Keratinocyte (primary cell): ENCODE measurements at regions not wholly inside any gene's neighbourhood (a gene's known extent, or its start where the extent isn't known, plus 50 kb on each side); places are given as distances from the start of the nearest gene placed in this dataset.

ENCODE experiments used
- DNase-seq: peaks from one replicate; pipeline ENCODE4 v3.0.0-alpha.2; 2011; ENCODE audit warnings: low read depth, missing footprints, low spot score
- FAIRE-seq: peaks from 2 replicates; lab custom pipeline; 2011; peaks lifted over from hg19 to GRCh38; lab: Jason Lieb, UNC
- H2AFZ ChIP-seq: 2 replicates; pipeline ENCODE4 v1.6.0; 2012; ENCODE audit warnings: low read length, control low read depth, inconsistent platforms; ENCODE audit not compliant: control insufficient read depth
- H3K27ac ChIP-seq: 2 replicates; pipeline ENCODE4 v1.5.1; 2011; ENCODE audit warnings: low read length; ENCODE audit not compliant: control insufficient read depth, insufficient read depth
- H3K27me3 ChIP-seq: 3 replicates; pipeline ENCODE4 v1.6.0; 2011; ENCODE audit warnings: low read length; ENCODE audit not compliant: control insufficient read depth, insufficient read depth; ENCODE audit errors: extremely low read depth
- H3K36me3 ChIP-seq, 2 experiments: 2 replicates in 1 of 2; 3 replicates in 1 of 2; pipeline ENCODE4 v1.5.1; 2011; ENCODE audit warnings: low read length in 2 of 2, mild to moderate bottlenecking in 1 of 2; ENCODE audit not compliant: control insufficient read depth in 2 of 2, insufficient read depth in 2 of 2; ENCODE audit errors: extremely low read depth in 1 of 2
- H3K4me1 ChIP-seq: 3 replicates; pipeline ENCODE4 v1.5.1; 2011; ENCODE audit warnings: low read length; ENCODE audit not compliant: control insufficient read depth, insufficient read depth; ENCODE audit errors: extremely low read depth
- H3K4me2 ChIP-seq: 3 replicates; pipeline ENCODE4 v1.6.0; 2011; ENCODE audit warnings: low read depth, low read length; ENCODE audit not compliant: control insufficient read depth, insufficient read depth; ENCODE audit errors: extremely low read depth
- H3K4me3 ChIP-seq, 3 experiments: fragments of 200-600 bp in 1 of 3; sonication (generic) in 1 of 3; 2 replicates in 2 of 3; 3 replicates in 1 of 3; pipeline ENCODE4 v1.5.1; 2011 to 2016; ENCODE audit warnings: low read length in 3 of 3, mild to moderate bottlenecking in 3 of 3, control low read depth in 2 of 3, inconsistent platforms in 1 of 3, low read depth in 1 of 3, mixed read lengths in 1 of 3, mixed run types in 1 of 3, moderate library complexity in 1 of 3; ENCODE audit not compliant: control insufficient read depth in 2 of 3, insufficient read depth in 2 of 3; ENCODE audit errors: extremely low read depth in 1 of 3
- H3K79me2 ChIP-seq: 2 replicates; pipeline ENCODE4 v1.6.0; 2012; ENCODE audit warnings: low read length; ENCODE audit not compliant: control insufficient read depth, insufficient read depth
- H3K9ac ChIP-seq: 3 replicates; pipeline ENCODE4 v1.6.0; 2011; ENCODE audit warnings: low read length; ENCODE audit not compliant: control insufficient read depth, insufficient read depth; ENCODE audit errors: extremely low read depth
- H3K9me1 ChIP-seq: 3 replicates; pipeline ENCODE4 v1.6.0; 2011; ENCODE audit warnings: low read length; ENCODE audit not compliant: control insufficient read depth, insufficient read depth; ENCODE audit errors: extremely low read depth
- H3K9me3 ChIP-seq: 2 replicates; pipeline ENCODE4 v1.5.1; 2012; ENCODE audit warnings: low read depth, low read length; ENCODE audit not compliant: control insufficient read depth
- H4K20me1 ChIP-seq: 3 replicates; pipeline ENCODE4 v1.6.0; 2011; ENCODE audit warnings: low read length; ENCODE audit not compliant: control insufficient read depth, insufficient read depth; ENCODE audit errors: extremely low read depth
- CTCF ChIP-seq, 3 experiments: IDR thresholded peaks in 1 of 3; conservative IDR thresholded peaks in 1 of 3; optimal IDR thresholded peaks in 1 of 3; 2 replicates in 2 of 3; 3 replicates in 1 of 3; pipeline versions ENCODE3 to v1.5.1; 2011; ENCODE audit warnings: low read length in 3 of 3, mild to moderate bottlenecking in 3 of 3, moderate library complexity in 2 of 3, control low read depth in 1 of 3, inconsistent platforms in 1 of 3; ENCODE audit not compliant: insufficient read depth in 2 of 3; ENCODE audit errors: extremely low read depth in 1 of 3
- EZH2 ChIP-seq: IDR thresholded peaks from one replicate; pipeline ENCODE4 v1.6.1; 2012; ENCODE audit warnings: inconsistent platforms, mild to moderate bottlenecking, low read length, moderate library complexity
- dilution Hi-C: fragments of 300-500 bp; cut with MboI; formaldehyde crosslinking; loops from one replicate; pipeline ENCODE4 v1.7.0; 2020; ENCODE audit warnings: low sequenced_read_pairs; ENCODE audit not compliant: extremely low pct_ligation_motif_present

- TF ChIP-seq CTCF (optimal IDR thresholded peaks at IDR 0.05 in 1 of 3, IDR thresholded peaks at IDR 0.05 in 1 of 3, conservative IDR thresholded peaks at IDR 0.05 in 1 of 3; ENCODE audit: extremely low read depth in 1 of 3, insufficient read depth in 2 of 3, low read length in 3 of 3) (no peak), EZH2 (no peak)
- no peaks in the 10 kb centered on the region for H3K9me3 ChIP-seq
- dilution Hi-C loops, result no loop called here
- no peak overlapping the region for H3K4me3 ChIP-seq
- H3K9ac ChIP-seq, result no peak overlapping the region
- no peak overlapping the region for H3K4me2 ChIP-seq
- no peaks in the 10 kb centered on the region for H3K79me2 ChIP-seq
- no peaks in the 10 kb centered on the region for H4K20me1 ChIP-seq
- no peak overlapping the region for H3K27ac ChIP-seq
- H3K27me3 ChIP-seq, result no peaks in the 10 kb centered on the region
- H3K36me3 ChIP-seq, result no peaks in the 10 kb centered on the region
- no peak for DNase-seq
- no peak for FAIRE-seq
- no peaks in the 10 kb centered on the region for H3K4me1 ChIP-seq
- H3K9me1 ChIP-seq, result no peaks in the 10 kb centered on the region
- no peak overlapping the region for H2AFZ ChIP-seq
These were observed 114.5 kb upstream of the MAF start for GRCh38 chr16:79715061-79715460.

- Histone ChIP-seq H3K4me3 (no peak overlapping the region), H3K9ac (no peak overlapping the region), H3K4me1 (no peaks in the 10 kb centered on the region), H3K9me3 (no peaks in the 10 kb centered on the region), H3K27me3 (no peaks in the 10 kb centered on the region), H4K20me1 (no peaks in the 10 kb centered on the region), H3K9me1 (no peaks in the 10 kb centered on the region), H3K36me3 (no peaks in the 10 kb centered on the region), H2AFZ (no peak overlapping the region), H3K27ac (no peak overlapping the region), H3K79me2 (no peaks in the 10 kb centered on the region), H3K4me2 (no peak overlapping the region)
- no peak for TF ChIP-seq EZH2
- no peak for TF ChIP-seq CTCF (optimal IDR thresholded peaks at IDR 0.05 in 1 of 3, IDR thresholded peaks at IDR 0.05 in 1 of 3, conservative IDR thresholded peaks at IDR 0.05 in 1 of 3; ENCODE audit: extremely low read depth in 1 of 3, insufficient read depth in 2 of 3, low read length in 3 of 3)
- no peak for DNase-seq
- dilution Hi-C loops, result no loop called here
- no peak for FAIRE-seq
These were observed 113.9 kb upstream of the MAF start for GRCh38 chr16:79714440-79714839.
